H1 (cell line): ENCODE measurements at regions not wholly inside any gene's neighbourhood (a gene's known extent, or its start where the extent isn't known, plus 50 kb on each side); places are given as distances from the start of the nearest gene placed in this dataset.

Experiments
- BRCA1 ChIP-seq: IDR thresholded peaks from 2 replicates; pipeline ENCODE4 v1.6.1; 2012; ENCODE audit warnings: low read depth, low read length, improper control_type of control experiment

DNA sequence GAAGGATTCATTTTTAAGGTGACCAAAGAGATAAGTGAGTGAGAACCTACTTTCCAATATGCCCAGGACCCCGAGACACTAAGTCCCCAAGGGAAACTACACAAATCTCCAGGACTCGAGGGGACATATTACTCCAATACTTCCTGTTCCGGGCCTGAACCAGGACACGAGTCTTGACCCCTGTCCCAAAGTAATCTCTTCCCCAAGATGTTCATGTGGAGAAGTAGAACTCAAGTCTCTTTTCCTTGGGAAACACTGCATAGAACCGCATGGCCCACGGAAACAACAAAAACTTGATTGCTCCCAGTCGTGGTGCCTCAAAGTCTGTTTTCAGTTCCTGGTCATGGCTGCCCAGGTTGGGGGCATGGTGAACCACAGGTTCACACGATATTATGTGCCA is 87.2 kb upstream of the ZEB2 start (continued):
- no peak for TF ChIP-seq BRCA1
